OCI-LY3 (cell line): ENCODE measurements at regions not wholly inside any gene's neighbourhood (a gene's known extent, or its start where the extent isn't known, plus 50 kb on each side); places are given as distances from the start of the nearest gene placed in this dataset.

ENCODE experiments used
- H2AFZ ChIP-seq: fragments of 200-600, 300-600 bp; shearing (Covaris generic); 2 replicates; pipeline ENCODE4 v1.6.0; 2014; ENCODE audit warnings: antibody characterized with exemption, low read depth, low read length
- H3K27ac ChIP-seq: fragments of 200-600, 300-600 bp; sonication (generic); 2 replicates; pipeline ENCODE4 v1.5.1; 2014; ENCODE audit warnings: mild to moderate bottlenecking, low read length, moderate library complexity, mixed read lengths
- H3K27me3 ChIP-seq: fragments of 200-600, 300-600 bp; sonication (generic); 2 replicates; pipeline ENCODE4 v1.6.1; 2014; ENCODE audit warnings: low read depth, low read length, mixed read lengths
- H3K36me3 ChIP-seq: fragments of 200-600, 300-600 bp; sonication (generic); replicated peaks from 2 replicates; pipeline ENCODE3; 2014; ENCODE audit warnings: low read depth, low read length, mixed read lengths
- H3K4me1 ChIP-seq: fragments of 300-600, 200-600 bp; sonication (generic); 2 replicates; pipeline ENCODE4 v1.6.1; 2014; ENCODE audit warnings: low read length, mixed read lengths
- H3K4me2 ChIP-seq: fragments of 200-600, 300-600 bp; sonication (generic); 2 replicates; pipeline ENCODE4 v1.6.1; 2014; ENCODE audit warnings: low read length, mixed read lengths
- H3K4me3 ChIP-seq: fragments of 300-600, 200-600 bp; sonication (generic); 2 replicates; pipeline ENCODE4 v1.5.1; 2014; ENCODE audit warnings: antibody characterized with exemption, mild to moderate bottlenecking, low read length, moderate library complexity
- H3K79me2 ChIP-seq: fragments of 300-600, 200-600 bp; shearing (Covaris generic); 2 replicates; pipeline ENCODE4 v1.6.1; 2014; ENCODE audit warnings: mild to moderate bottlenecking, low read length, mixed read lengths
- H3K9ac ChIP-seq: fragments of 300-600, 200-600 bp; shearing (Covaris generic); 2 replicates; pipeline ENCODE4 v1.6.0; 2014; ENCODE audit warnings: mild to moderate bottlenecking, low read length, moderate library complexity
- H3K9me3 ChIP-seq: fragments of 200-600, 300-600 bp; shearing (Covaris generic); 2 replicates; pipeline ENCODE4 v1.6.1; 2014; ENCODE audit warnings: low read length, mixed read lengths; ENCODE audit not compliant: insufficient read depth
- H4K20me1 ChIP-seq: fragments of 200-600, 300-600 bp; sonication (generic); 2 replicates; pipeline ENCODE4 v1.6.1; 2016; ENCODE audit warnings: low read length, mixed read lengths; ENCODE audit not compliant: insufficient read depth
- EZH2phosphoT487 ChIP-seq: fragments of 200-600 bp; shearing (Covaris generic); IDR thresholded peaks from 2 replicates; pipeline ENCODE4 v1.6.1; 2018; ENCODE audit warnings: antibody characterized with exemption, mixed run types, low read depth
- TF ChIP-seq, protein P1 (sequence below): fragments of 200-600, 300-600 bp; sonication (generic); IDR thresholded peaks from 2 replicates; pipeline ENCODE4 v1.5.1; 2014; ENCODE audit warnings: antibody characterized with exemption, low read length, low read depth

DNA sequence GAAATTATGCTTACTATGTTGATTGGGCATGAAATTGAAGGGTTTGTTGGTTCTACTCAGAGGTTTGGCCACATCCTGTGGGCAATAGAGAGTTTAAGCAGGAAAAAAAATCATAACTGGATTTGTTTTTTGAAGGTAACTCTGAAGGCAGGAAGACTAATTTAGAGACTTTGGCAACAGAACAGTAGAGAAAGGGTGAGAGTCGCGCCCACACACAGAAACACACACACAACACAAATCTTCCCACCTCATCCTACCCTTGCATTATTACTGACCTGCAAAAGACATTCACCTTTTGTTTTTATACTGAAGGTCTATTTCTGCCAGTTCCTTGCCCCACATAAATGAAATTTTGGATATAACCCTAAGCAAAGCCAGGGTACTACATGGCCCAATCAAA lies 270.6 kb downstream of the TBL1XR1 start:
- no peak overlapping the region for H3K9ac ChIP-seq
- no peaks in the 10 kb centered on the region for H3K79me2 ChIP-seq
- no peak overlapping the region for H3K4me2 ChIP-seq
- H2AFZ ChIP-seq = no peak overlapping the region
- H3K36me3 ChIP-seq = no peaks in the 10 kb centered on the region
- TF ChIP-seq, protein P1, sequence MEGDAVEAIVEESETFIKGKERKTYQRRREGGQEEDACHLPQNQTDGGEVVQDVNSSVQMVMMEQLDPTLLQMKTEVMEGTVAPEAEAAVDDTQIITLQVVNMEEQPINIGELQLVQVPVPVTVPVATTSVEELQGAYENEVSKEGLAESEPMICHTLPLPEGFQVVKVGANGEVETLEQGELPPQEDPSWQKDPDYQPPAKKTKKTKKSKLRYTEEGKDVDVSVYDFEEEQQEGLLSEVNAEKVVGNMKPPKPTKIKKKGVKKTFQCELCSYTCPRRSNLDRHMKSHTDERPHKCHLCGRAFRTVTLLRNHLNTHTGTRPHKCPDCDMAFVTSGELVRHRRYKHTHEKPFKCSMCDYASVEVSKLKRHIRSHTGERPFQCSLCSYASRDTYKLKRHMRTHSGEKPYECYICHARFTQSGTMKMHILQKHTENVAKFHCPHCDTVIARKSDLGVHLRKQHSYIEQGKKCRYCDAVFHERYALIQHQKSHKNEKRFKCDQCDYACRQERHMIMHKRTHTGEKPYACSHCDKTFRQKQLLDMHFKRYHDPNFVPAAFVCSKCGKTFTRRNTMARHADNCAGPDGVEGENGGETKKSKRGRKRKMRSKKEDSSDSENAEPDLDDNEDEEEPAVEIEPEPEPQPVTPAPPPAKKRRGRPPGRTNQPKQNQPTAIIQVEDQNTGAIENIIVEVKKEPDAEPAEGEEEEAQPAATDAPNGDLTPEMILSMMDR = no peak
- TF ChIP-seq EZH2phosphoT487 = no peak
- H3K4me1 ChIP-seq = 0 out of 2 replicates have a peak, but pooled peaks cover 3% of the 10 kb centered on the region
- H3K9me3 ChIP-seq = no peaks in the 10 kb centered on the region
- H3K27me3 ChIP-seq = no peaks in the 10 kb centered on the region
- H4K20me1 ChIP-seq = no peaks in the 10 kb centered on the region
- no peak overlapping the region for H3K4me3 ChIP-seq
- no peak overlapping the region for H3K27ac ChIP-seq

DNA sequence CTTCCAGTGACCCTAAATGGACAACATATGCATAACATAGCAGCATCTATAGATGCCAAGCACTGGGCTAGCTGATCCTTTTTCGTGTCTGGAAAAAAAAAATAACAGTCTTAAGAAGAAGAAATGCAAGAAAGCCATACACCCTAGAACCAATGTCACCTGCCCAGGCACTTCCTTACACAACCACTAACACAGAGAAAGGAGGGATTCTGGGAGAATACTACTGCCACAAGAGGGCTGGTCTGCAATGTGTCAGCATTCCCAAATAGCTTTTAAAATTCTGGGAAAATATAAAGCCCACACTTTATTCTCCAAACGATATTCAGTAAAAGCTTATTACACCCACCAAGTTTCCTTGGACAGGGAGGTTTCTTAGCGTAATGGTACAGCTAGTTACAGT lies 271.2 kb downstream of the TBL1XR1 start:
- H2AFZ ChIP-seq = no peak overlapping the region
- H3K79me2 ChIP-seq = no peaks in the 10 kb centered on the region
- 0 out of 2 replicates have a peak, but pooled peaks cover 3% of the 10 kb centered on the region for H3K4me1 ChIP-seq
- no peak overlapping the region for H3K27ac ChIP-seq
- H3K36me3 ChIP-seq = no peaks in the 10 kb centered on the region
- H3K9me3 ChIP-seq = no peaks in the 10 kb centered on the region
- H3K9ac ChIP-seq = no peak overlapping the region
- no peak for TF ChIP-seq EZH2phosphoT487
- TF ChIP-seq, protein P1 = no peak
- no peaks in the 10 kb centered on the region for H3K27me3 ChIP-seq
- H3K4me2 ChIP-seq = no peak overlapping the region
- H4K20me1 ChIP-seq = no peaks in the 10 kb centered on the region
- H3K4me3 ChIP-seq = no peak overlapping the region

DNA sequence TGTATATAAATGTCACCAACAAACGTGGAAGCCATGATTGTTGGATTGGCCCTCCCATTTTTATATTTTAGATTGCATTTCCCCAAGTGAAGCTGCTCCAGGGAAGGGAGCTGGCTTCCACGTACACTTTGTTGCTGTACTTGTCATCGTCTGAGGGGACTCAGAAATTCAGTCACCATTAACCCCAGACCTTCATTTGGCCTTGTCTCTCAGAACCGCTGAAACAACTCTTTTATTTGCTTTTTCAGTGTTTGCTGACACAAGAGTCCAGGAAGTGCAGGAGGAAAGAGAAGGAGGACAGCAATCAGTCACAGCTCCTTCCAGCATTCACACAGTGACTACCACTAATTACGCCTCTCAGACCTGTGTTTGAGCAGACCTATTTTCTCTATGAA lies 276.5 kb downstream of the TBL1XR1 start:
- H3K27me3 ChIP-seq = no peaks in the 10 kb centered on the region
- H2AFZ ChIP-seq = no peak overlapping the region
- H3K79me2 ChIP-seq = no peaks in the 10 kb centered on the region
- no peak overlapping the region for H3K4me3 ChIP-seq
- TF ChIP-seq, protein P1 = no peak
- TF ChIP-seq EZH2phosphoT487 = no peak
- no peak overlapping the region for H3K4me2 ChIP-seq
- H3K9me3 ChIP-seq = no peaks in the 10 kb centered on the region
- H3K4me1 ChIP-seq = no peaks in the 10 kb centered on the region
- H4K20me1 ChIP-seq = no peaks in the 10 kb centered on the region
- H3K36me3 ChIP-seq = no peaks in the 10 kb centered on the region
- no peak overlapping the region for H3K27ac ChIP-seq
- no peak overlapping the region for H3K9ac ChIP-seq

DNA sequence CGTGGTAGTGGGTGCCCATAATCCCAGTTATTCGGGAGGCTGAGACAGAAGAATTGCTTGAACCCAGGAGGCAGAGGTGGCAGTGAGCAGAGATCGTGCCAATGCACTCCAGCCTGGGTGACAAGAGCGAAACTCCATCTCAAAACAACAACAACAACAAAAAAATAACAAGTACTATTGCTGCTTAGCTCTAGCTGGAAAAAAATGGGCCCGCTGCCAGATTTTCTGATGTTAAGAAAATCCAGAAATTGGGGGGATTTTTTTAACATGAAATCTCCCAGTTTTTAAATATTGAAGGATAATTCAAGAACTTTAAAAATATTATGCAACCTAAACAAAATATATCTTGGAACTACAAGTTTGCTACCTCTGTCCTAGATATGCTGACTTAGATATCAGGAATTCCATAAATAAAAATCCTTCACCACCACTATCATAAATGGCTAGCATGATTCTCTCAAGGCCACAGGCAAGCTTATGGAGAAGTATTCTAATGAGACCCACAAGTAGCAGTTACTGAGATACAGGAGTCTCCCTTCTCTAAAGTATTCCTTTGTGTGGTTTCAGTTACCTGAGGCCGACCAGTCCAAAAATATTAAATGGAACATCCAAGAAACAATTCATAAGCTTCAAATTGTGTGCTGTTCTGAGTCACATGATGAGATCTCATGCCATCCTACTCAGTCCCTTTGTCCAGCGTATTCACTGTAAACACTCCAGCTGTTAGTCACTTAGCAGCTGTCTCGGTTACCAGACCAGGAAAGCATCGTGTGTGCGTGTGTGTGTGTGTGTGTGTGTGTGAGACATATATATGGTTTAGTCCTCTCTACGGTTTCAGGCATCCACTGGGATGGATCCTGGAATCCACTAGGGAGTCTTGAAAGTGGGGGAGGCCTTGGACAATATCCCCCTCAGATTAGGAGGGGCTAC lies 277.2 kb downstream of the TBL1XR1 start:
- Histone ChIP-seq H4K20me1 (no peaks in the 10 kb centered on the region), H2AFZ (no peak overlapping the region), H3K79me2 (no peaks in the 10 kb centered on the region), H3K27ac (no peak overlapping the region), H3K27me3 (no peaks in the 10 kb centered on the region), H3K4me3 (no peak overlapping the region), H3K9ac (no peak overlapping the region), H3K4me2 (no peak overlapping the region), H3K4me1 (no peaks in the 10 kb centered on the region), H3K9me3 (no peaks in the 10 kb centered on the region), H3K36me3 (no peaks in the 10 kb centered on the region)
- no peak for TF ChIP-seq EZH2phosphoT487
- TF ChIP-seq, protein P1 = no peak
